ENCODE measurements at regions not wholly inside any gene's neighbourhood (a gene's known extent, or its start where the extent isn't known, plus 50 kb on each side); places are given as distances from the start of the nearest gene placed in this dataset.

DNA sequence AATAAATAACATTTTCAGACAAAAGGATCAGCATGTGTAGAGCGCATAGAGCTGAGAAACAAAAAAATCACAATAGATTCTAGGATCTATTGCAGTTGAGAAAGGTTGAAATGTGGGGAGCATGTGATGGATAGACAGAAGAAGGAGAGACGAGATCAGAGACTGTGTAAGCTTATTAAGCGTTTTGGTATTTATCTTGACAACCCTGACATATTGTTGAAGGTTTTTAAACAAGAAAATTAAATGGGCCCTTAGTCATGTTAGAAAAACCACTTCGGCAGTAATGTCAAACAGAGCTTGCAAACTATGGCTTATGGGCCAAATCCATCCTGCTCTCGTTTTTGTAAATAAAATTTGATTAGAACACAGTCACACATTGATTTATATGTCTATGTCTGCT lies 200.5 kb upstream of the KLF4 start:
- Histone ChIP-seq H3K4me3 (ENCODE audit: low read length) (no peak overlapping the region), H3K36me3 (ENCODE audit: low read depth, low read length) (no peaks in the 10 kb centered on the region), H2AFZ (ENCODE audit: low read length) (no peak overlapping the region), H3K27me3 (ENCODE audit: low read length) (no peaks in the 10 kb centered on the region), H3K9ac (ENCODE audit: low read length) (no peak overlapping the region), H3K27ac (ENCODE audit: low read length) (no peak overlapping the region), H3K9me2 (replicated peaks; ENCODE audit: low read length) (no peaks in the 10 kb centered on the region), H3K4me2 (ENCODE audit: low read length) (no peak overlapping the region), H4K20me1 (ENCODE audit: low read length) (no peaks in the 10 kb centered on the region), H3K9me3 (ENCODE audit: low read length) (no peaks in the 10 kb centered on the region), H3K4me1 (ENCODE audit: insufficient read depth, low read length) (no peaks in the 10 kb centered on the region), H3K79me2 (ENCODE audit: low read length) (no peaks in the 10 kb centered on the region), H3F3A (ENCODE audit: low read length, unreplicated experiment) (no peaks in the 10 kb centered on the region)
- POLR2A ChIA-PET (ENCODE audit: unreplicated experiment): no interaction called here
- CTCF ChIA-PET: no interaction called here
- ATAC-seq (no peak), DNase-seq (no peak)
- intact Hi-C loops (cut with micrococcal nuclease): no loop called here
- TF ChIP-seq CTCF (conservative IDR thresholded peaks at IDR 0.05; ENCODE audit: low read depth, low read length) (no peak), EZH2phosphoT487 (IDR thresholded peaks at IDR 0.05; ENCODE audit: borderline replicate concordance, low read length) (no peak), EZH2 (IDR thresholded peaks at IDR 0.05; ENCODE audit: low read length, unreplicated experiment) (no peak)
- BruUV-seq (replicated peaks): no TSS peak

- intact Hi-C loops (cut with micrococcal nuclease): no loop called here
- no peaks in the 10 kb centered on the region for H3K27me3 ChIP-seq (ENCODE audit: low read length)
- H3K27ac ChIP-seq (ENCODE audit: low read length): no peak overlapping the region
- TF ChIP-seq CTCF (conservative IDR thresholded peaks at IDR 0.05; ENCODE audit: low read depth, low read length) (no peak), EZH2 (IDR thresholded peaks at IDR 0.05; ENCODE audit: low read length, unreplicated experiment) (no peak), EZH2phosphoT487 (IDR thresholded peaks at IDR 0.05; ENCODE audit: borderline replicate concordance, low read length) (no peak)
- H3K4me3 ChIP-seq (ENCODE audit: low read length): no peak overlapping the region
- no peak overlapping the region for H3K9ac ChIP-seq (ENCODE audit: low read length)
- no peaks in the 10 kb centered on the region for H3K9me3 ChIP-seq (ENCODE audit: low read length)
- ChIA-PET POLR2A (ENCODE audit: unreplicated experiment) (interaction anchor here (0.6 kb wide), 1 partner anchor 1141 kb away, joined by 16 read pairs; no protein-coding TSS in a partner anchor), CTCF (no interaction called here)
- H3K36me3 ChIP-seq (ENCODE audit: low read depth, low read length): no peaks in the 10 kb centered on the region
- H3K4me2 ChIP-seq (ENCODE audit: low read length): no peak overlapping the region
- no TSS peak for BruUV-seq (replicated peaks)
- DNase-seq: no peak
- no peaks in the 10 kb centered on the region for H3K4me1 ChIP-seq (ENCODE audit: insufficient read depth, low read length)
- H3F3A ChIP-seq (ENCODE audit: low read length, unreplicated experiment): no peaks in the 10 kb centered on the region
- no peaks in the 10 kb centered on the region for H3K79me2 ChIP-seq (ENCODE audit: low read length)
- no peaks in the 10 kb centered on the region for H3K9me2 ChIP-seq (replicated peaks; ENCODE audit: low read length)
- ATAC-seq: no peak
- no peaks in the 10 kb centered on the region for H4K20me1 ChIP-seq (ENCODE audit: low read length)
- no peak overlapping the region for H2AFZ ChIP-seq (ENCODE audit: low read length)
Measured at GRCh38 chr9:107688728-107689127, 199.2 kb upstream of the KLF4 start.

DNA sequence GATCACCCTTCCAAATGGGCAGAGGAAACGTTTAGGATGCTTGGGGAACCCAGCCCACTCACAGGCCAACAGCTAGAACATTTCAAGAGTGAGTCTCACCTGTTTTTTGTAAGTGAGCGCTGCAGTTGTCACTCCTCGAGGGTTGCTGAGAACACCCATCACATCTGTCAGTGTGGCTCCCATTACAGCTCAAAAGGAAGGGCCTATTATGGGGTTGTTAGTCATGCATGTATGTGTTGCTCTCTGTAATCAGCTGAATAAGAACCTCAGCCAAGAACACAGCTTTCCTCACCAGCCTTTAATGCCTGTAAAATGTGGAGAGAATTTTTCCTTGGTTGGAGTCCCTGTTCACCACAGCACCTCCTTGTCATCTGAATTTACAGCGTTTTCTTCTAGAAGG lies 196.3 kb upstream of the KLF4 start:
- no peak for TF ChIP-seq EZH2phosphoT487 (IDR thresholded peaks at IDR 0.05; ENCODE audit: borderline replicate concordance, low read length)
- TF ChIP-seq CTCF (conservative IDR thresholded peaks at IDR 0.05; ENCODE audit: low read depth, low read length): no peak
- no peak for TF ChIP-seq EZH2 (IDR thresholded peaks at IDR 0.05; ENCODE audit: low read length, unreplicated experiment)
- BruUV-seq (replicated peaks): no TSS peak
- CTCF ChIA-PET: no interaction called here

More for the DNA sequence above, 196.3 kb upstream of the KLF4 start:
- Histone ChIP-seq H3K27me3 (ENCODE audit: low read length) (no peaks in the 10 kb centered on the region), H3K4me1 (ENCODE audit: insufficient read depth, low read length) (no peaks in the 10 kb centered on the region), H3K9me3 (ENCODE audit: low read length) (no peaks in the 10 kb centered on the region), H3K4me2 (ENCODE audit: low read length) (no peak overlapping the region), H3K27ac (ENCODE audit: low read length) (no peak overlapping the region), H4K20me1 (ENCODE audit: low read length) (no peaks in the 10 kb centered on the region), H3F3A (ENCODE audit: low read length, unreplicated experiment) (no peaks in the 10 kb centered on the region), H3K9me2 (replicated peaks; ENCODE audit: low read length) (no peaks in the 10 kb centered on the region), H3K4me3 (ENCODE audit: low read length) (no peak overlapping the region), H2AFZ (ENCODE audit: low read length) (no peak overlapping the region), H3K79me2 (ENCODE audit: low read length) (no peaks in the 10 kb centered on the region), H3K36me3 (ENCODE audit: low read depth, low read length) (no peaks in the 10 kb centered on the region), H3K9ac (ENCODE audit: low read length) (no peak overlapping the region)
- DNase-seq: no peak
- POLR2A ChIA-PET (ENCODE audit: unreplicated experiment): no interaction called here
- ATAC-seq: no peak
- intact Hi-C loops (cut with micrococcal nuclease): no loop called here
